ENCODE measurements at regions not wholly inside any gene's neighbourhood (a gene's known extent, or its start where the extent isn't known, plus 50 kb on each side); places are given as distances from the start of the nearest gene placed in this dataset.

DNA sequence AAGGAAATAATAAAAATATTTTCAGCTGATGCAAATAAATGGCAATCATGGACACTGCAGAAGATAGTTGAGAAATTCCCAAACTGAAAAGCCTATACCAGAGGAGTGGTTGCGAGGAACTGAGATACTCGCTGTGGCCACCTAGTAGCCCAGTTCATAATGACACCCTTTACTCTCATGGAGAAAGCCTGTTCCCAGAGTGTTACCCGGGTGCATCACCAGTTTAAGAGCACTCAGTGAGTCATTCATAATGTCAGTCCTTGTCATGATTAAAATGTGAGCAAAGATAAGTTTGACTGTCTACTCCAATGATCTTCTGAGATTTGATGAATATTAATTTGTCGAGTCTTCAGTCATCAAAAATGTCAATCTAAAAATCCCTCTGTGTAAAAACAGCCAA, 138.4 kb upstream of the LRRC3B start:
- TF ChIP-seq POLR2AphosphoS5 (IDR thresholded peaks at IDR 0.05; ENCODE audit: low read depth, low read length): no peak
- TF ChIP-seq POLR2A (IDR thresholded peaks at IDR 0.05; ENCODE audit: low read depth, low read length): no peak
- no peak for TF ChIP-seq TAF1 (IDR thresholded peaks at IDR 0.05; ENCODE audit: low read depth, low read length)
- no peak for TF ChIP-seq POU2F2 (IDR thresholded peaks at IDR 0.05; ENCODE audit: low read depth, low read length)

Measured in GM12891 (cell line).